ENCODE measurements at regions not wholly inside any gene's neighbourhood (a gene's known extent, or its start where the extent isn't known, plus 50 kb on each side); places are given as distances from the start of the nearest gene placed in this dataset.
"Not testable (repeated sequence)": the region's sequence is repeated elsewhere in the genome, so short reads cannot be mapped to it uniquely, and the experiment has no call there.

DNA sequence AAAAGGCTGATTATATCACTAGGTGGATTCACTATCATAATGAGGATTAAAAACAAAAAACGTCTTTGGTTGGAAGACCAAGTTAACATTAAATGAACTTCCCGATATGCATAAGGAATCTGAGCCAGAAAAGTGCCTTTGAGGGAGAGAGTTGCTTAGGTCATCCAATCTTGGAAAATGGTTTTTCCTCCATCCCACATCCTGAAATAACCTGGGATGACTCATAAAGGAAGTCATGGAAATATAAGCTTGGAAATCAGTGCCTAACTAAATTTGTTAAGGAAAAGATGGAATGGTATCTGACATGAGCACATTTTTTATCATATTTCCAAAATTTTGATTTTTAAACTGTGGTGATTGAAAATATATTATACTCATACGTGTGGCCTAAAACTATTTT is 66.0 kb downstream of the KBTBD8 start:
- no peaks in the 10 kb centered on the region for H3K4me1 Mint-ChIP-seq (ENCODE audit: insufficient read depth, unreplicated experiment)
- ChIA-PET POLR2A (no interaction called here), CTCF (interaction anchor here (0.6 kb wide), 1 partner anchor 474 kb away, joined by 3 read pairs; no protein-coding TSS in a partner anchor)
- intact Hi-C loops (cut with micrococcal nuclease) = no loop called here
- BruUV-seq (replicated peaks) = no TSS peak
- TF ChIP-seq, protein P1, sequence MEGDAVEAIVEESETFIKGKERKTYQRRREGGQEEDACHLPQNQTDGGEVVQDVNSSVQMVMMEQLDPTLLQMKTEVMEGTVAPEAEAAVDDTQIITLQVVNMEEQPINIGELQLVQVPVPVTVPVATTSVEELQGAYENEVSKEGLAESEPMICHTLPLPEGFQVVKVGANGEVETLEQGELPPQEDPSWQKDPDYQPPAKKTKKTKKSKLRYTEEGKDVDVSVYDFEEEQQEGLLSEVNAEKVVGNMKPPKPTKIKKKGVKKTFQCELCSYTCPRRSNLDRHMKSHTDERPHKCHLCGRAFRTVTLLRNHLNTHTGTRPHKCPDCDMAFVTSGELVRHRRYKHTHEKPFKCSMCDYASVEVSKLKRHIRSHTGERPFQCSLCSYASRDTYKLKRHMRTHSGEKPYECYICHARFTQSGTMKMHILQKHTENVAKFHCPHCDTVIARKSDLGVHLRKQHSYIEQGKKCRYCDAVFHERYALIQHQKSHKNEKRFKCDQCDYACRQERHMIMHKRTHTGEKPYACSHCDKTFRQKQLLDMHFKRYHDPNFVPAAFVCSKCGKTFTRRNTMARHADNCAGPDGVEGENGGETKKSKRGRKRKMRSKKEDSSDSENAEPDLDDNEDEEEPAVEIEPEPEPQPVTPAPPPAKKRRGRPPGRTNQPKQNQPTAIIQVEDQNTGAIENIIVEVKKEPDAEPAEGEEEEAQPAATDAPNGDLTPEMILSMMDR (IDR thresholded peaks at IDR 0.05; ENCODE audit: unreplicated experiment) = no peak
- peaks cover 37% of the 10 kb centered on the region for H3K27me3 Mint-ChIP-seq (ENCODE audit: insufficient read depth, unreplicated experiment)
- H3K36me3 Mint-ChIP-seq (ENCODE audit: insufficient read depth, unreplicated experiment) = no peaks in the 10 kb centered on the region
- DNase-seq (ENCODE audit: unreplicated experiment) = peak; percentile 7
- no peaks in the 10 kb centered on the region for H3K9me3 Mint-ChIP-seq (ENCODE audit: unreplicated experiment)
- no peak overlapping the region for H3K27ac Mint-ChIP-seq (ENCODE audit: low read depth, unreplicated experiment)
- no peak overlapping the region for H3K4me3 Mint-ChIP-seq (ENCODE audit: unreplicated experiment)

DNA sequence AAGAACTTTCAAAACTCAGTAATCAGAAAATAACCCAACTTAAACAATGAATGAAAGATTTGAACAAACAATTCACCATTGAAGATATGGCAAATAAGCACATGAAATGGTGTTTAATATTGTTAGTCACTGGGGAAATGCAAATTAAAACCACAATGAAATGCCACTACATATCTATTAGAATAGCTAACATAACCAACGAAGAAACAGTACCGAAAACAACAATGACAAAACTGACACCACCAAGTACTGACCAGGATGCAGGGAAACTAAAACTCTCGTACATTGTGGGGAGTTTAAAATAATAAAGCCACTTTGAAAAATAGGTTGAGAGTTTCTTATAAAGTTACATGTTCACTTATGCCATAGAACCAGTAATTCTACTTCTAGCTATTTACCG is 69.1 kb downstream of the KBTBD8 start:
- TF ChIP-seq, protein P1 (IDR thresholded peaks at IDR 0.05; ENCODE audit: unreplicated experiment) = no peak

DNA sequence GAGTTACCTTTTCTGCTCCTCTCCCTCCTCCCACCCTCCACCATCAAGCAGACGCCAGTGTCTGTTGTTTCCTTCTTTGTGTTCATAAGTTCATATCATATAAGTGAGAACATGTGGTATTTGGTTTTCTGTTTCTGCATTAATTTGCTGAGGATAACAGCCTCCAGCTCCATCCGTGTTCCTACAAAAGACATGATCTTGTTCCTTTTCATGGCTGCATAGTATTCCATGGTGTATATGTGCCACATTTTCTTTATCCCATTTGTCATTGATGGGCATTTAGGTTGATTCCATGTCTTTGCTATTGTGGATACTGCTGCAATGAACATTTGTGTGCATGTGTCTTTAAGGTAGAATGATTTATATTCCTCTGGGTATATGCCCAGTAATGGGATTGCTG is 74.5 kb downstream of the KBTBD8 start:
- intact Hi-C loops (cut with micrococcal nuclease); H3K9me3 Mint-ChIP-seq (ENCODE audit: unreplicated experiment); BruUV-seq (replicated peaks); H3K4me1 Mint-ChIP-seq (ENCODE audit: insufficient read depth, unreplicated experiment); H3K36me3 Mint-ChIP-seq (ENCODE audit: insufficient read depth, unreplicated experiment); POLR2A ChIA-PET; H3K4me3 Mint-ChIP-seq (ENCODE audit: unreplicated experiment); H3K27ac Mint-ChIP-seq (ENCODE audit: low read depth, unreplicated experiment); DNase-seq (ENCODE audit: unreplicated experiment): not testable (repeated sequence)
- peaks cover 30% of the 10 kb centered on the region for H3K27me3 Mint-ChIP-seq (ENCODE audit: insufficient read depth, unreplicated experiment)
- CTCF ChIA-PET = interaction anchor here (0.6 to 0.9 kb wide), 4 partner anchors 19 to 1926 kb away, joined by 3 to 5 read pairs (median 3); no protein-coding TSS in a partner anchor

More for the DNA sequence above, 69.1 kb downstream of the KBTBD8 start:
- H3K36me3 Mint-ChIP-seq (ENCODE audit: insufficient read depth, unreplicated experiment) = no peaks in the 10 kb centered on the region
- ChIA-PET CTCF (no interaction called here), POLR2A (no interaction called here)
- DNase-seq (ENCODE audit: unreplicated experiment) = no peak
- intact Hi-C loops (cut with micrococcal nuclease) = no loop called here
- no TSS peak for BruUV-seq (replicated peaks)
- no peaks in the 10 kb centered on the region for H3K9me3 Mint-ChIP-seq (ENCODE audit: unreplicated experiment)
- H3K27me3 Mint-ChIP-seq (ENCODE audit: insufficient read depth, unreplicated experiment) = peaks cover 56% of the 10 kb centered on the region
- H3K4me1 Mint-ChIP-seq (ENCODE audit: insufficient read depth, unreplicated experiment) = no peaks in the 10 kb centered on the region
- H3K27ac Mint-ChIP-seq (ENCODE audit: low read depth, unreplicated experiment) = no peak overlapping the region
- no peak overlapping the region for H3K4me3 Mint-ChIP-seq (ENCODE audit: unreplicated experiment)

DNA sequence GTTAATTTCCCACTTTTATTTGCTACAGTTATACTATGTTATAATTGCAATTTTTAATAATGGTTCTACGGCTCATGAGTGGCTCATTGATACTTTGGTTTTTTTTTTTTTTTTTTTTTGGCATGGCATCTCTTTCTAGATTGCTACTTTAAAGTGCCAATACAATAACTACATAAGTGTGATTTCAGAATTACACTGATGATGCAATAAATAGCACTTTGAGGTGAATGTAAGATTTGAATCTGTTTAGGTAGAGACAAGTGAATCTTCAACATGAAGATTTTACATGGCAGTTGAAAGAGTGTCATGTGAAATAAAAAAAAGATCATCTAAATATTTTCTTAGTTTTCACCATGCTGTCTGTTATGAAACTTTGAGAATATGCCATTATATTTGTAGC is 75.7 kb downstream of the KBTBD8 start:
- intact Hi-C loops (cut with micrococcal nuclease) = no loop called here
- H3K4me1 Mint-ChIP-seq (ENCODE audit: insufficient read depth, unreplicated experiment) = peaks cover 8% of the 10 kb centered on the region
- no peak overlapping the region for H3K27ac Mint-ChIP-seq (ENCODE audit: low read depth, unreplicated experiment)
- TF ChIP-seq, protein P1 (IDR thresholded peaks at IDR 0.05; ENCODE audit: unreplicated experiment) = no peak
- POLR2A ChIA-PET = no interaction called here
- peaks cover 22% of the 10 kb centered on the region for H3K27me3 Mint-ChIP-seq (ENCODE audit: insufficient read depth, unreplicated experiment)
- H3K36me3 Mint-ChIP-seq (ENCODE audit: insufficient read depth, unreplicated experiment) = no peaks in the 10 kb centered on the region
- H3K4me3 Mint-ChIP-seq (ENCODE audit: unreplicated experiment) = no peak overlapping the region
- H3K9me3 Mint-ChIP-seq (ENCODE audit: unreplicated experiment) = no peaks in the 10 kb centered on the region
- BruUV-seq (replicated peaks) = no TSS peak
- CTCF ChIA-PET = no interaction called here
- no peak for DNase-seq (ENCODE audit: unreplicated experiment)

DNA sequence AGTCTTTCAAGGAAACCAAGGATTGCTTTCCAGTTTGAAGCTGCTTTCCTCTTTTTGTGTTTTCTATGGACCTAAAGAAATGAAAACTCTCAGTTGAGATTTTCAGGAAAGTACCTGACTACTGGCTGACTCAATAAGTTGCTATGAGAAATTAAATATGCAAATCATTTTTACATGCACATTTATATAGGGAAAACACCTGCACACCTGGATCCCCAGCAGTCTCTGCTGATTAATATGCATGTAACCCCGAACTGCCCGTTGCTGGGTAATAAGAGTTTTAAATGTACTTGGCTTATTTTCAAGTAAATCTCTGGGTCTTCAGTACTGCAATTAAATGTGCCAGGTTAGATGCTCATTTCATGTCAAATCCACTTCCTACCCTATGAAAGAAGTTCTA is 77.2 kb downstream of the KBTBD8 start:
- H3K9me3 Mint-ChIP-seq (ENCODE audit: unreplicated experiment) = no peaks in the 10 kb centered on the region
- H3K4me3 Mint-ChIP-seq (ENCODE audit: unreplicated experiment) = no peak overlapping the region
- H3K27ac Mint-ChIP-seq (ENCODE audit: low read depth, unreplicated experiment) = no peak overlapping the region
- intact Hi-C loops (cut with micrococcal nuclease) = no loop called here
- TF ChIP-seq, protein P1 (IDR thresholded peaks at IDR 0.05; ENCODE audit: unreplicated experiment) = no peak
- ChIA-PET POLR2A (interaction anchor here (0.6 kb wide), 1 partner anchor 118 kb away, joined by 3 read pairs; no protein-coding TSS in a partner anchor), CTCF (no interaction called here)
- no peaks in the 10 kb centered on the region for H3K36me3 Mint-ChIP-seq (ENCODE audit: insufficient read depth, unreplicated experiment)
- BruUV-seq (replicated peaks) = no TSS peak
- peaks cover 16% of the 10 kb centered on the region for H3K27me3 Mint-ChIP-seq (ENCODE audit: insufficient read depth, unreplicated experiment)
- H3K4me1 Mint-ChIP-seq (ENCODE audit: insufficient read depth, unreplicated experiment) = peaks cover 8% of the 10 kb centered on the region
- DNase-seq (ENCODE audit: unreplicated experiment) = no peak
